HUDEP-2 (cell line): ENCODE measurements at regions not wholly inside any gene's neighbourhood (a gene's known extent, or its start where the extent isn't known, plus 50 kb on each side); places are given as distances from the start of the nearest gene placed in this dataset.

Source experiments
- DNase-seq, 76 experiments: peaks; one replicate each; lab custom pipeline; 2025; ENCODE audit not compliant: unreplicated experiment in 76 of 76; lab: John Stamatoyannopoulos, UW

DNA sequence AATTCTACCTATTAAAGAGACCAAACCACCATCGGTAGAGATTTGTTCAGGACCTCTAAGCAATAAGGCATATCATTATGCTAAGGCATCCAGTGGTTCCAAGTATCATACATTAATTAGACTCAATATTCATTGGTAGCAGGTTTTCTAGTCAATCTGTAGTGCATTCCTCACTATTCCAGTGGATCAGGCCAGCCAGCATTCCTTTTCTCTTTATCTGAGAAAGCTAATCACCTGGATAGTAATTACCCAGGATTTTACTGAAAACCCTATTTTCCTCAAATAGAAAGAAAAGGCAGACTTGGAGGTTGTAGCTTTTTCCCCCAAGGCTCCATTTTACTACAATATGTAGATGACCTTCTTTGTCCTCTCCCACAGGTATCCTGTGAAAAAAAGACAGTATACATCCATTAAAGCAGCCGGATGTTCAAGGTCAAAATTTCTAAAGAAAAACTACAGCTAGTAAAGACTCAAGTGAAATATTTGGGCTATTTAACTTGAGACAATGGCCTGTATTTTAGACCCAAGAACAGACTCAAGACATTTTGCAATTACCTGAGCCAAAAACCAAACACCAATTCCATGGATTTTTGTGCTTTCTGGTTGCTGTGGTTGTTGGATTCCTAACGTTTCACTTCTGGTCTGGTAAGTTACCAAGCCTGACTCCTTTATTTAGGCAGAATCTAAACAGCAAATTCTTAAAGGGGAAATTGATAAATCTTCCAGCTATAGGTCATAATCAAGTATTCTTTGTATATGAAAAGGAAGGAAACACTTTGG lies 149.1 kb upstream of the MOCS1 start:
- DNase-seq: no peak

DNA sequence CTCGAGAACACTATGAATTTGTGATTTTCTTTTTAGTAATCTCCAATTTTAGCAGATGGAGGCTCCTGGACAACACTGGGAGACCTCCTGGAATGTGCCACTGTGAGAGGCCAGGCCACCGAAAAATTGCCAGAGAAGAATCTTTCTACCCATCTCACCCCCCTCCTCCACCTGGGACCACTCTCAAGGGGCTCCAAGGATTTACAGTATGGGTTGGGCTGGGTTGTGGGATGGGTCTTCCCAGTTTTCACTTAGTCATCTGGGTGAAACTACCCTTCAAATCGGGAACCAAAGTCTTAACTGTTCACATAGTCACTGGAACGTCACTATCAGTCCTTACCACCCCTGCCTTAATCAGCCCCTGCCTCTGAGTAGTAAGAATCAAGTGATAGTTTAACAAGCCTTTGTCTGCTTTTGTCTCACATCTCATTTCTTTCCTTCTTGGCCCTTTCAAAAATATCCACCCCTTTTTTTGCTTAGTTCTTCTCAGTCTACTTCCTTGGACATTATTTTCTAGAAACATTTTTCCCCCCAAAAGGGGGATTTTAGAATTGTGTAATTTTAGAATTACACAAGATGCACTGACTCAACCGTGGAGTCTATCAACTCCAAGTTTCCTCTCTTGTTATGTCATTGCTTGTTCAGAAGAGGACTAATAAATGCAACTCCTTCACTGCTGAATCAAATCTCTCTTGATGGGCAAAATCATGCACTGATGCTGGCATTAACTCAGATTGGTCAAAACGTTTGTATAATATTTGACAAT lies 148.2 kb upstream of the MOCS1 start:
- DNase-seq: no peak

DNA sequence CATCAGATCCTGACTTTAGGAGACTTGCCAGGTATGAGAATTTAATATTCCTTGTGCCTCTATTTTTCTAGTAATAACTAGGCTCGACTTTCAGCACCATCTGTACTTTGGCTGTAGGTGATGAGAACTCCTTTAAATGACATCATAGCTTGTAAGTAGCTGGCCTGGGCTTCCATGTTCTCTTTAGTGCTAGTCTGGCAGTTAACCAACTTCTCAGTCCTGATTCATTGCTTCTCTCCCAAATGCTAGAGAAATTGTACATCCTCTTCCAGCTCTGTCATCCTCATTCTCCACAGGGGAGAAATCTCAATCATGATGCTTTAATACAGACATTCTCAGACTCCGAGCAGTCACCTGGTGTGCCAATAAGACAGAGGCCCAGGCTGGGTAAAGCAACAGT lies 143.5 kb upstream of the MOCS1 start:
- DNase-seq: no peak

DNA sequence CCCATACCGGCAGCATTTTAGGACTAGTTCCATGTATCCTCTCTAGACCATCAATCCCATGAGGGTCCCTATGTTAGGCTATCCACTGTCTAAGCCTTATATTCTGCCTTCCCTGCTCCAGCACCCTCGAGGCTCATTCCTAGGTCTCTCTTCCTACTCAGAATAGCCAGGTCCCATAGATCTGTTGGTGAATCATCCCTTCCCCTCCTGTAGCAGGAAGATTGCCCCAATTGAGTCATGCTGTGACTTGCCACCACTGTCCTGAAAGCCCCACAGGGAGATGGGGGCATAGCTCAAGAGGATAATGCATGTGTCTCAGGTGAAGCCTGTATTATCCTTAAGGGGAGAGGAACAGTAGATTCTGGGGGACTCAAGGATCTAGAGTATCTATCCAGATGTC lies 143.1 kb upstream of the MOCS1 start:
- no peak for DNase-seq

DNA sequence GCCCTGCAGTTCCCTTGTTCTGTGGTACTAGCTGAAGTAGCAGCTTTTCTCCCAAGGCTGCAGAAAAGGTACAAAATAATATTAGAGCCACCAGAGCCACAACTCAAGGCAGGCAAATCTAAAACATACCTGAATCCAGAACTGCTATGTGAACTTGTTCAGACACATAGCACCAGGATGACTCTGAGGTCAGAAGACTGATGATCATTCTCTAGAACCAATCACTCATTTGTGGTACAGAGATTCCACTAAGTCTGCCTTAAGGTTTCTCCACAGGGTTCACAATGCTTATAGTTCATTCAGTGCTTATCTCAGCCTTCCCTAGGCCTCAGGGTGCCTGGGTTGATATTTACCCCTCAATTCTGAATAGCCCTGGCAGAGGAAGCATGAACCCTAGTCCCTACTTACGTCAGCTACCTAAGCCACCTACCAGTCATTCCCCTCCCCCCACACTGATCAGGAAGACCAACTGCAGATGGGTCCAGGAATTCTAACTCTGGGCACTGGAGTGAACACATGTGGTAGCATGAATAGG lies 140.9 kb upstream of the MOCS1 start:
- DNase-seq: no peak

DNA sequence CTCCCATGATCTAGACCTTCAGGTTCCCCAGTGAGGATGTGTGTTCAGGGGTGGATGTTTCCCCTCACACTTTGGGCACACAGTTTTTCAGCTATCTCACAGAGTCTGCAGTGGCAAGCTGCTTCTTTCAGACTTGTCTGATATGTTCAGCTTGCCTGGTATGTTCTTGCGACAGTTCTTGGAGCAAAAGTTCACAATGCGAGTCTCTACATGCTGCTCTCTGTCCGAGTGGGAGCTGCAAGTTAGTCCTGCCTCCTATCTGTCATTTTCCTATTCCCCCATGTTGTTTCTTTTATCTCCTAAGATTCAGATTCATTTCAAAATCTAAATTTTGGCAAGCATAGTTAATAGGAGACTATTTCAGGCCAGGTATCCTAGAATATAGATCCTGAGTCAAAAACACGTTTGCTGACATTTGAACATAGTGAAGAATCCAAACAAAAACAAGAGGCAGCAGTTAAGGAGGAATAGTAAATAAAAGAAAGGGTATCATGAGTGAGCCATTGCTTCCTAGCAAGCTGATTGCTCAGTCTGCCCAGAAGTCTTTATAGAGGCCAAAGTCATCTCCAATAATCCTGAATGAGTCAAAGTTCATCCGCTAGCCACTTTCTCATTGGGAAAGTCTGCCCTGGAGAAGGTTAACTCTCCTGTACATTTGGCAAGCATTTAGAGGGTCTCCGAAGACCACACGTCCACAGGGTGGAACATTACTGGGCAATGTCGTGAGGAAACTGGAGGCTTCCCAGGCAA lies 140.2 kb upstream of the MOCS1 start:
- no peak for DNase-seq

DNA sequence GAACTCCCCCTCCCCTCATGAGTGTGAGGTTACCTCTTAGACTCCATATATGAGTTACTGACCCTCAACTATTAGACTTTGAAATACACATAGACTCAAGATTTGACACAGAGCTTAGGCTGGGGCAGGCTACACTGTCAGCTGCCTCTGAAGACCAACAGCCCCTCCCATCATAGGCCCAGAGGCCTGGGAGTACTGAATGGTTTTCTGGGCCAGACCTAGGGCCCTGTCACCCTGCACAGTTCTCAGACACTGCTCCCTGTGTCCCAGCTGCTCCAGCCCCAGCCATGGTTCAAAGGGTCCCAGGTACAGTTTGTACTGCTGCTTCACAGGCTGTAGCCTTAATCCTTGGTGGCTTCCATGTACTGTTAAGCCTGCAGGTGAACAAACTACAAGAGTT lies 132.1 kb upstream of the MOCS1 start:
- DNase-seq: no peak

DNA sequence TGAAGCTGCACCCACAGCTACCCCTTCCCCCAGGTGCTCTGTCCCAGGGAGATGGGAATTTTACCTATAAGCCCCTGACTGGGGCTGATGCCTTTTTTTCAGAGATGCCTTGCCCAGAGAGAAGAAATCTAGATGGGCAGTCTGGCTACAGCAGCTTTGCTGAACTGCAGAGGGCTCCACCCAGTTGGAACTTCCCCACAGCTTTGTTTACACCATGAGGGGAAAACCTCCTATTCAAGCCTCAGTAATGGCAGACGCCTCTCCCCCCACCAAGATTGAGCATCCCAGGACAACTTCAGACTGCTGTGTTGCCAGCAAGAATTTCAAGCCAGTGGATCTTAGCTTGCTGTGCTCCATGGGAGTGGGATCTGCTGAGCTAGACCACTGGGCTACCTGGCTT lies 122.6 kb upstream of the MOCS1 start:
- no peak for DNase-seq

DNA sequence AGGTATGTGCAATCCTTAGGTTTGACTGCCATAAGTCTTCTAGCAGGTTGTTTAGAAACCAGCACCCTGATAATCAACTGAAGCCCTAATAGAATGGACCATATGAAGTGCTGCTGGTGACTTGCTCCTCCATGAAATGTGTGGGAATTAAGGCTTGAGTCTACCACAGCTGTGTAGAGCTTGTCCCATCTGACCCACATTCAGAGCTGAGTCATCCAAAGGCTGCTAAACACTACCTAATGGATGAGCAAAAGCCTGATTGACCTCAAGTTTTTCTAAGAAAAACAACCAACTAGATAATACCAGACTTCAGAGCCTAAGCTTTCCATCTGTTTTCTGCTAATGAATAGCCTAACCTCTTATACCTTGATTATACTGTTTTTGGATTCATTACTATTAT lies 120.3 kb upstream of the MOCS1 start:
- DNase-seq: no peak

DNA sequence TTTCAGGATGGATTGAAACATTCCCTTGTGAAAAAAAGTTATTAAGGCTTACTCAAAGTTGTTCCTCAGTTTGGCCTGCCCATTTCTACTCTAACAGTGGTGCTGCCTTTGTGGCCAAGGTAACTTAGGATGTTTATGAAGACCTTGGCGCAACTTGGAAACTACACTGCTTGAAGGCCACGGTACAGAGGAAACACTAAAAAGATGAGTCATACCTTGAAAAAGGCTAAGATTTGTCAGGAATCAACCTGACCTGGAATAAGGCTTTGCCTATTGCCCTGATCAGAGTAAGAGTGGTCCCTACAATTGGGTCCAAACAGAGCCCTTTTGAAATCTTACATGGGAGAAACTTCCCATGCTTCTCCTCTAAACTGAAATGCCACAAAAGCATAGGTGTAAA lies 119.9 kb upstream of the MOCS1 start:
- no peak for DNase-seq

DNA sequence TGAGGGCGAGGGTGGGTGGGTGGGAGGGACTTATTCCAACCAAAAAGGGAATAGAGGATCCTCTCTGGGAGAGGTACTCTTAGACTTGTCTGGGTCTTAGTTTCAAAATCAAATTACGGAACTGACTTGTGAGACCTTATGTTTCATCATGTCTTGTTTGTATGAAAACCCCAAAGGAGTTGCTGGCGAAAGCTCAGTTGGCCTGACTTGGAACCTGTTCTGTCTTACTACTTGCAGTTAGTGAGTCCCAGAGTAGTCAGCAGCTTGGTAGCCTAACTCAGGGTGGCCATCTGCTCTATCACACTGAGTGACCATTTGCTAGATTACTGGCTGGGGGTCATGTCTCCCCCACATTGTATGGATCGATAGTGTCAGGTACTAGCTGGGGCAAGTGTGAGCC lies 114.9 kb upstream of the MOCS1 start:
- no peak for DNase-seq

DNA sequence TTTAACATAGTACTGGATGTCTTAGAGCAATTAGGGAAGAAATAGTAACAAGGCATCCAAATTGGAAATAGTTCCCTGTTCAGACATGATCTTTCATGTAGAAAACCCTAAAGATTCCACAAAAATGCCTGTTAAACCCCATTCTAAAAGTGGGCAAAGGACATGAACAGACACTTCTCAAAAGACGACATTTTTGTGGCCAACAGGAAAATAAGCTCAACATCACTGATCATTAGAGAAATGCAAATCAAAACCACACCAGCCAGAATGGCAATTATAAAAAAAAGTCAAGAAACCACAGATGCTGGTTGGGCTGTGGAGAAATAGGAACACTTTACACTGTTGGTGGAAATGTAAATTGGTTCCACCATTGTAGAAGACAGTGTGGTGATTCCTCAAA lies 109.9 kb upstream of the MOCS1 start:
- DNase-seq: no peak

DNA sequence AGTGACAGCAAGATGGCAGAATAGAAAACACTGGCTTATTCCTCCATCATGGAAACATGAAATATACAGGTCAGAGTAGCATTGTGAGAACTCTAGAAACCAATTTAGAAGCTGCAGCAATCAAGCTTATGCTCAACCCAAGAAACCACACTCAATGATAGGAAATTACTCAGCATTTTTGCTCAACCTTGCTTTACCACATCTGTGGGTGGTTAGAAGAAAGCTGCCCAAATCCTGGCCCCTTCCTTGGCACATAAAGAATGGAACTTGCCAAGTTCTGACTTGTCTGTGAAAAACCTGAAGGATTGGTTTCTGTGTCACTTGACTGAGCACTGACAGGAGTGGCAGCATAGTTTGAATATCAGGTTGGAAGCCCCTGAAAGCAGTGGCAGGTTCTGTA lies 108.0 kb upstream of the MOCS1 start:
- no peak for DNase-seq

DNA sequence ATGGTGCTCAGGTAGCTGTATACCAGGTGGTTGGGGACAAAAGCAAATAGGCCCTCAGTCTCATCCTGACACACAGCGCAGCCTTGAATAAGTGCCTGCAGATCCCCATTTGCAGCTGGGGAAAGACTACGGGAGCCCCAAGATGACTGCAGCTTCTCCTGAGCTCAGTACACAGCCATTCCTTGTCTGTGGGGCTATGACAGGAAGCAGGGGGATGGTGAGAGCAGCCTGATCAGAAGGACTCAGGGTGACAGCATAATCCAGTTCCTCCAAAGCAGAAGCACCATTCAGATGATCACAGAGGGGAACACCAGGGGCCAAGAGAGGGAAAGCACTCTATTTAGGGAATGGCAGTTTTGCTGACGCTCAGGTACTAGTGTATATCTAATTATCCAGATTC lies 104.8 kb upstream of the MOCS1 start:
- no peak for DNase-seq

DNA sequence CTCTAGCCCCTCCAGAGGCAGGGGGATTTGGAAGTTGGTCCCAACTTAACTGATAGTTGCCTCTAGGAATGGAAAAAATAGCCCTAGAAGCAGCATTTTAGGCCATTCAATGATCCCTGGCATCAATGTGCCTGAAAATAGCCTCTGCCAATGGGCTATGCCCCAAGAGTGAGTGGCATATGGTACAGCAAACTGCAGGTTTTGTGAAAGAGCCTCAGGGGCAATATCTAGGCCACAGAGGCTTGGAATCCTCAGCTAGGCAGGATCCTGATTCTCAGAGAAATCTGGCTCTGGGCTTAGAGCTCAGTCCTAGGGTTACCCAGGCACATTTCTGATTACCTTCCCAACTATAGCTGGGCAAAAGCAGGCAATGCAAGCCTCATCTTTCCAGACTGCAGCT lies 104.4 kb upstream of the MOCS1 start:
- no peak for DNase-seq

DNA sequence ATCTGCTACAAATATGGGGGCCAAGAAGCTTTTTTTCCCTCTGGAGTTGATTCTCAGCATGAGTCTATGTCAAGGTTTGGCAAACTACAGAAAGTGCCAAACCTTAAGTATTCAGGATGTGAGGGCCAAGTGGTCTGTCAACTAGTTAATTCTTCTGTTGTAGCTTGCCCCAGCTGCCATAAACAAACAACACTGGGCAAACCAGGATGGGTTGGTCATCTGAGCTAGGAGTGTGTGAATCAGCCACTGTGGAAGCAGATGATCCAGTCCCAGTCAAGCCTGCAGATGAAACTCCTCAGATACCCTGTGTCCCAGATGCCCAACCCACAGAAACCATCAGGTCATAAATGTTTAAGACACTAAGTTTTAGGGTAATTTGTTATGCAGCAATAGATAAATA lies 103.0 kb upstream of the MOCS1 start:
- no peak for DNase-seq

DNA sequence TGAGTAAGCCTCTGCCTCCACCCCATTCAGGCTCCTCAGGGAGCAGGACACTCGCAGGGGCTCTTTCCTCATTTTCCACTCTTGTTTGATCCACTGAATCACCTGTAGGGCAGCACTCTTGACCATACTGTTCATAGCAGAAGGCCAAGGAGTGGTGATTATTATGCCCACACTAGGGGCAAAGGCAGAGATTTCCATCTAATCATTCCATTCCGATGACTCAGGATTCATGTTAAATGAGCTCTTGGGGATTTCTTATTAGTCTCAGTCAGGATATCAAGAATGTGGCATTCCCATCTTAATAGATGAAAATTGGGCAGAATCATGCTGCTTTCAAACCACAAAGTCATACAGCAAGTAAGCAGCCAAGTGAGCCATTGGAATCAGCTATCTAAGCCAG lies 101.9 kb upstream of the MOCS1 start:
- DNase-seq: no peak

DNA sequence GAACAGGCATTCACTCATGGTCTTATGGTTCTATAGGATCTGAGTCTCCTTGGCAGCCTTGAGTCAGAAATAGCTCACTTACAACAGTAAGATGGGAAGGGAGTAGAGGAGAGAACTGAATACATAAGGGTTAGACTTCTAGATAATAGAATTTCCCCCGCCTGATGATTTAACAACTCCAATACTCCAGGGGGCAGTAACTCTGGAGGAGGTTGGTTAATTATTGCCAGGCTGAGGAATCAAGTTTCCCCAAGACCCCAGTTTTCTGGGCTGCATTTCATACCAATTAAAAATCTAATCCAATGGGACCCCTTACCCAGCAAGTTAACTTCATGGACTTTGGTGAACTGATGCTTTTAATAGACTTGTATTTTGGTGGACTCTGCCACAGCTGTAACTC lies 94.2 kb upstream of the MOCS1 start:
- DNase-seq: no peak

DNA sequence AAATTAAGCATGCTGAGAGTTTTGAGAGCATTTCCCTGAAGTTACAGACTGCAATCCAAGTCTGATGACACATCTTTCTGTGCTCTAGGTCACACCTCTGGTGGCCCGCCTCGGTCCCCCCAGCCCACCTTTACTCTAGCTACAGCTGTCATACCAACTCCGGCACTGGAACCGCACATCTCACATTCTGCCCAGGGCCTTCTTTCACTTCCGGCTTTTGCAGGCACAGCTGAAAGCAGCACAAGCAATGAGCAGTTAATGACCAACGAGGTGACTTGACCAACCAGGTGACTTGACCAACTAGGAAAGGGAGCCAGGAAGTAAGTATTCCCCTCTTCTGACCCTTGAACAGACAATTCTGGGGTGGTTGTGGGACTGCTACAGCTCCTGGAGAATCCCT lies 88.6 kb upstream of the MOCS1 start:
- DNase-seq: no peak

DNA sequence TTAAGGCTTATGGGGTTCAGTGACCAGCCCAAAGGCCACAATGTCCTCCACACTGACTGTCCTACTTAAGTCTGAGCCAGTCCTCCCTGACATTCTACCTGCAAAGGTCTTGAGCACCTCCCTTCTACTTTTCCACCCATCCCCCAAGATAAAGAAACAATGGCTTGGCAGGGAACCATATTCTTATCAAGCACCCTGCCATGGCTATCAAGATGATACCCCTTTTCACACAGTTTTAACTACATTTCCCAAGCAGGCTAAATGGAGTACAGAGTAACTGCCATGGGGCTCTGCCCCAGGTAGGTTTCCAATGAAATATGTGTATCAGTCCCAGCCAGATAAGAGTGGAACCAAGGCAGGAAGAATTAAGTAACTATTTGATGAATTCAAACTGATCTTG lies 85.9 kb upstream of the MOCS1 start:
- DNase-seq: no peak

DNA sequence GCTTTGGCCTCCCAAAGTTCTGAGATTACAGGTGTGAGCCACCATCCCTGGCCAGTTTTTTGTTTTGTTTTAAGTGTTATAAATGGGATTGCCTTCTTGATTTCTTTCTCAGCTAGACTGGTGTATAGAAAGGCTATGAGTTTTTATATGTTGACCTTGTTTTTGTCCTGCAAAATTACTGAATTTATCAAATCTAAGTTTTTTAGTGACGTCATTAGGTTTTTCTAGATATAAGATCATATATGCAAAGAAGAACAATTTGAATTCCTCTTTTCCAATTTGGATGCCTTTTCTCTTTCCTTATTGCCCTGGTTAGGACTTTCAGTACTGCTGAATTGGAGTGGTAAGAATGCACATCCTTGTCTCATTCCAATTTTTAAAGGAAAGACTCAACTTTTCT lies 81.3 kb upstream of the MOCS1 start:
- no peak for DNase-seq

DNA sequence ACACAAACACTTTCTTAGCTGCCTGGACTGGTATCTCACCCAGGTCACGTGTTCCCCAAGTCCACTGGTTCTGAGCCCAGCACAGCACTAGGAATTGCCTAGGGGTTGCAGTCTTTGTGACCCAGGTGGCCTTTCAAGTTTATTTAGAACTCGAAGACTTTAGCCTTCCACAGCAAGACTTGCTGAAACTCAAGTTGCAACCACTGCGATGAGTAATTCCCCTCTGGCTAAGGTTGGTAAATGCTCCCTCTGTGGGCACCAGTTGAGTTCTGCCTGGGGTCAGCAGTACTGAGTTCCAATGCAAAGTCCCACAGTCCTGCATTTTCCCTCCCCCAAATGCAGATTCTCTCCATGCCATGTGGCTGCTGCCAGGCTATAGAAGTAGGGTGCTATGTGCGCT lies 77.6 kb upstream of the MOCS1 start:
- no peak for DNase-seq
